H9 (cell line): ENCODE measurements at regions not wholly inside any gene's neighbourhood (a gene's known extent, or its start where the extent isn't known, plus 50 kb on each side); places are given as distances from the start of the nearest gene placed in this dataset.

ENCODE experiments used
- DNase-seq: peaks from one replicate; pipeline ENCODE4 v3.0.0-alpha.2; 2017
- H2AFZ ChIP-seq: one replicate; pipeline ENCODE4 v1.6.1; 2013; ENCODE audit warnings: mild to moderate bottlenecking, low read length, control low read depth, moderate library complexity
- H2AK5ac ChIP-seq: 2 replicates; pipeline ENCODE4 v1.6.1; 2013; ENCODE audit warnings: low read length, control low read depth, mixed read lengths; ENCODE audit not compliant: insufficient read length
- H2BK120ac ChIP-seq: one replicate; pipeline ENCODE4 v1.6.1; 2013; ENCODE audit warnings: low read depth, mild to moderate bottlenecking, low read length, control low read depth, inconsistent platforms; ENCODE audit not compliant: poor library complexity, severe bottlenecking
- H2BK12ac ChIP-seq: 2 replicates; pipeline ENCODE4 v1.6.1; 2013; ENCODE audit warnings: low read length, control low read depth, mixed read lengths, low read depth; ENCODE audit not compliant: insufficient read length
- H2BK15ac ChIP-seq: 2 replicates; pipeline ENCODE4 v1.6.1; 2013; ENCODE audit warnings: low read depth, low read length, control low read depth
- H2BK20ac ChIP-seq: one replicate; pipeline ENCODE4 v1.6.1; 2013; ENCODE audit warnings: low read depth, mild to moderate bottlenecking, low read length, control low read depth, inconsistent platforms; ENCODE audit not compliant: poor library complexity, severe bottlenecking
- H2BK5ac ChIP-seq: 2 replicates; pipeline ENCODE4 v1.6.1; 2013; ENCODE audit warnings: low read length, control low read depth, mixed read lengths; ENCODE audit not compliant: insufficient read length
- H3K14ac ChIP-seq: 2 replicates; pipeline ENCODE4 v1.6.1; 2013; ENCODE audit warnings: low read length, control low read depth; ENCODE audit not compliant: insufficient read depth
- H3K18ac ChIP-seq: 2 replicates; pipeline ENCODE4 v1.6.1; 2013; ENCODE audit warnings: low read depth, mild to moderate bottlenecking, mixed read lengths, low read length, control low read depth; ENCODE audit not compliant: insufficient read length
- H3K23ac ChIP-seq: 2 replicates; pipeline ENCODE4 v1.6.1; 2013; ENCODE audit warnings: low read length, control low read depth, mixed read lengths, low read depth; ENCODE audit not compliant: insufficient read length
- H3K23me2 ChIP-seq: 2 replicates; pipeline ENCODE4 v1.6.1; 2013; ENCODE audit warnings: low read depth, mild to moderate bottlenecking, mixed read lengths, low read length, control low read depth; ENCODE audit not compliant: insufficient read length, poor library complexity, severe bottlenecking
- H3K27ac ChIP-seq: 2 replicates; pipeline ENCODE4 v1.5.1; 2013; ENCODE audit warnings: low read length, control low read depth, mixed read lengths, low read depth; ENCODE audit not compliant: insufficient read length
- H3K27me3 ChIP-seq: 2 replicates; pipeline ENCODE4 v1.6.1; 2013; ENCODE audit warnings: low read length, control low read depth, inconsistent platforms; ENCODE audit not compliant: insufficient read depth
- H3K4ac ChIP-seq: 2 replicates; pipeline ENCODE4 v1.6.1; 2013; ENCODE audit warnings: low read depth, mild to moderate bottlenecking, control low read depth, inconsistent platforms, low read length, moderate library complexity
- H3K4me1 ChIP-seq: 2 replicates; pipeline ENCODE4 v1.6.1; 2013; ENCODE audit warnings: low read length, control low read depth, inconsistent platforms; ENCODE audit not compliant: insufficient read depth
- H3K4me2 ChIP-seq: 2 replicates; pipeline ENCODE4 v1.6.1; 2013; ENCODE audit warnings: low read length, control low read depth, mixed read lengths; ENCODE audit not compliant: insufficient read length, insufficient read depth
- H3K56ac ChIP-seq: 2 replicates; pipeline ENCODE4 v1.6.1; 2013; ENCODE audit warnings: low read depth, mild to moderate bottlenecking, mixed read lengths, low read length, control low read depth; ENCODE audit not compliant: insufficient read length
- H3K79me1 ChIP-seq: 2 replicates; pipeline ENCODE4 v1.6.1; 2013; ENCODE audit warnings: low read depth, mild to moderate bottlenecking, moderate library complexity, low read length, control low read depth, inconsistent platforms; ENCODE audit not compliant: insufficient read depth, poor library complexity, severe bottlenecking
- H3K79me2 ChIP-seq: 2 replicates; pipeline ENCODE4 v1.6.1; 2013; ENCODE audit warnings: low read length, control low read depth, inconsistent platforms; ENCODE audit not compliant: insufficient read depth
- H3K9ac ChIP-seq: 2 replicates; pipeline ENCODE4 v1.6.1; 2013; ENCODE audit warnings: low read length, control low read depth, mixed read lengths; ENCODE audit not compliant: insufficient read length; ENCODE audit errors: extremely low read depth
- H3K9me3 ChIP-seq: one replicate; pipeline ENCODE4 v1.6.1; 2013; ENCODE audit warnings: low read depth, low read length, inconsistent platforms; ENCODE audit not compliant: control insufficient read depth
- H3T11ph ChIP-seq: one replicate; pipeline ENCODE4 v1.6.1; 2013; ENCODE audit warnings: mild to moderate bottlenecking, low read length, control low read depth, inconsistent platforms
- H4K20me1 ChIP-seq: one replicate; pipeline ENCODE4 v1.6.1; 2013; ENCODE audit not compliant: control insufficient read depth, insufficient read length, insufficient read depth
- H4K5ac ChIP-seq: 2 replicates; pipeline ENCODE4 v1.6.1; 2013; ENCODE audit warnings: low read depth, mild to moderate bottlenecking, mixed read lengths, low read length, control low read depth; ENCODE audit not compliant: insufficient read length
- H4K8ac ChIP-seq: replicated peaks from 2 replicates; pipeline ENCODE4 v1.6.1; 2013; ENCODE audit warnings: low read length, control low read depth, mixed read lengths, low read depth; ENCODE audit not compliant: insufficient read length
- H4K91ac ChIP-seq: 2 replicates; pipeline ENCODE4 v1.6.1; 2013; ENCODE audit warnings: low read depth, mild to moderate bottlenecking, moderate library complexity, mixed read lengths, low read length, control low read depth; ENCODE audit not compliant: insufficient read length
- H3K27ac Mint-ChIP-seq, 3 experiments: 2 replicates in 2 of 3; 3 replicates in 1 of 3; pipeline ENCODE4 v1.8.0; 2020 to 2021; ENCODE audit warnings: mixed read lengths in 3 of 3, mild to moderate bottlenecking in 1 of 3, moderate library complexity in 1 of 3
- H3K27me3 Mint-ChIP-seq: 2 replicates; pipeline ENCODE4 v1.8.0; 2021; ENCODE audit warnings: low read depth, mild to moderate bottlenecking, moderate library complexity, mixed read lengths
- H3K36me3 Mint-ChIP-seq, 3 experiments: 2 replicates in 2 of 3; 3 replicates in 1 of 3; pipeline ENCODE4 v1.8.0; 2020 to 2021; ENCODE audit warnings: low read depth in 3 of 3, mixed read lengths in 3 of 3; ENCODE audit not compliant: insufficient read depth in 1 of 3
- H3K4me1 Mint-ChIP-seq, 2 experiments: 2 replicates each; pipeline ENCODE4 v1.8.0; 2020; ENCODE audit warnings: mixed read lengths in 2 of 2
- H3K4me3 Mint-ChIP-seq, 2 experiments: 2 replicates in 1 of 2; 3 replicates in 1 of 2; pipeline ENCODE4 v1.8.0; 2020 to 2021; ENCODE audit warnings: mild to moderate bottlenecking in 2 of 2, mixed read lengths in 2 of 2, moderate library complexity in 1 of 2
- H3K9me3 Mint-ChIP-seq, 2 experiments: 2 replicates in 1 of 2; 3 replicates in 1 of 2; pipeline ENCODE4 v1.8.0; 2020; ENCODE audit warnings: mild to moderate bottlenecking in 2 of 2, mixed read lengths in 2 of 2, moderate library complexity in 1 of 2
- CTCF ChIP-seq: fragments of 200-600 bp; sonication (generic); conservative IDR thresholded peaks from 3 replicates; pipeline ENCODE4 v1.8.0; 2021; ENCODE audit warnings: antibody characterized with exemption, mild to moderate bottlenecking
- WGBS: extraction: QIAGEN DNeasy Blood & Tissue Kit; methylation state at CpG from one replicate; pipeline ENCODE4 v1.1.7; 2013; ENCODE audit warnings: missing lambda C conversion rate, low lambda C conversion rate, mixed read lengths; ENCODE audit not compliant: insufficient read length; ENCODE audit errors: extremely low coverage; 5-methylcytosine and 5-hydroxymethylcytosine counted together

GRCh38 chr4:121227341-121227792 is 63.2 kb upstream of the TNIP3 start:
- H3K4me3 Mint-ChIP-seq, result no peak overlapping the region
- H3K27ac Mint-ChIP-seq, result no peak overlapping the region
- H3K4me1 Mint-ChIP-seq, result peaks cover 4 to 9% of the 10 kb centered on the region in 2 experiments; a peak in 3 of 4 replicates
- H4K91ac ChIP-seq, result no peak overlapping the region
- H3K23ac ChIP-seq, result no peak overlapping the region
- H3K4ac ChIP-seq, result no peak overlapping the region
- H3K27me3 ChIP-seq, result no peaks in the 10 kb centered on the region
- TF ChIP-seq CTCF, result peak; percentile 40
- H4K5ac ChIP-seq, result no peak overlapping the region
- H2AK5ac ChIP-seq, result no peak overlapping the region
- H2BK5ac ChIP-seq, result no peak overlapping the region
- H3K56ac ChIP-seq, result no peak overlapping the region
- WGBS, result no CpG with 5 or more reads among the region's 3 CpGs
- no peak overlapping the region for H2BK12ac ChIP-seq
- no peak overlapping the region for H3T11ph ChIP-seq
- no peaks in the 10 kb centered on the region for H3K9me3 ChIP-seq
- H3K18ac ChIP-seq, result no peak overlapping the region
- H2BK20ac ChIP-seq, result no peak overlapping the region
- no peaks in the 10 kb centered on the region for H3K79me2 ChIP-seq
- DNase-seq, result no peak
- no peaks in the 10 kb centered on the region for H3K9me3 Mint-ChIP-seq
- no peaks in the 10 kb centered on the region for H3K36me3 Mint-ChIP-seq
- H3K27ac ChIP-seq, result no peak overlapping the region
- no peak overlapping the region for H3K9ac ChIP-seq
- no peak overlapping the region for H2BK15ac ChIP-seq
- no peaks in the 10 kb centered on the region for H3K23me2 ChIP-seq
- no peak overlapping the region for H2AFZ ChIP-seq
- H3K4me1 ChIP-seq, result no peaks in the 10 kb centered on the region
- no peaks in the 10 kb centered on the region for H3K27me3 Mint-ChIP-seq
- H3K4me2 ChIP-seq, result no peak overlapping the region
- no peaks in the 10 kb centered on the region for H4K20me1 ChIP-seq
- no peaks in the 10 kb centered on the region for H3K79me1 ChIP-seq
- no peak overlapping the region for H4K8ac ChIP-seq
- no peak overlapping the region for H2BK120ac ChIP-seq
- no peak overlapping the region for H3K14ac ChIP-seq
